Progenitor cell of endocrine pancreas (in vitro differentiated cells): ENCODE measurements at regions not wholly inside any gene's neighbourhood (a gene's known extent, or its start where the extent isn't known, plus 50 kb on each side); places are given as distances from the start of the nearest gene placed in this dataset.

Experiments used
- DNase-seq: peaks from one replicate; pipeline ENCODE4 v3.0.0; 2021; ENCODE audit warnings: low spot score; ENCODE audit not compliant: unreplicated experiment
- H3K27ac Mint-ChIP-seq: 2 replicates; pipeline ENCODE4 v1.8.0; 2021; ENCODE audit warnings: mild to moderate bottlenecking, moderate library complexity, mixed read lengths
- H3K27me3 Mint-ChIP-seq: 2 replicates; pipeline ENCODE4 v1.8.0; 2021; ENCODE audit warnings: mixed read lengths
- H3K36me3 Mint-ChIP-seq: 2 replicates; pipeline ENCODE4 v1.8.0; 2022; ENCODE audit warnings: mixed read lengths; ENCODE audit not compliant: insufficient read depth
- H3K4me1 Mint-ChIP-seq: 2 replicates; pipeline ENCODE4 v1.8.0; 2021; ENCODE audit warnings: low read depth, mixed read lengths
- H3K4me3 Mint-ChIP-seq: 2 replicates; pipeline ENCODE4 v1.8.0; 2021; ENCODE audit warnings: low read depth, mild to moderate bottlenecking, moderate library complexity, mixed read lengths
- H3K9me3 Mint-ChIP-seq: 2 replicates; pipeline ENCODE4 v1.8.0; 2021; ENCODE audit warnings: low read depth, mixed read lengths
- TF ChIP-seq, protein P1 (sequence below): fragments of 200-600 bp; sonication (generic); IDR thresholded peaks from one replicate; pipeline ENCODE4 v1.5.0; 2021; ENCODE audit warnings: antibody characterized with exemption, mild to moderate bottlenecking; ENCODE audit not compliant: unreplicated experiment

DNA sequence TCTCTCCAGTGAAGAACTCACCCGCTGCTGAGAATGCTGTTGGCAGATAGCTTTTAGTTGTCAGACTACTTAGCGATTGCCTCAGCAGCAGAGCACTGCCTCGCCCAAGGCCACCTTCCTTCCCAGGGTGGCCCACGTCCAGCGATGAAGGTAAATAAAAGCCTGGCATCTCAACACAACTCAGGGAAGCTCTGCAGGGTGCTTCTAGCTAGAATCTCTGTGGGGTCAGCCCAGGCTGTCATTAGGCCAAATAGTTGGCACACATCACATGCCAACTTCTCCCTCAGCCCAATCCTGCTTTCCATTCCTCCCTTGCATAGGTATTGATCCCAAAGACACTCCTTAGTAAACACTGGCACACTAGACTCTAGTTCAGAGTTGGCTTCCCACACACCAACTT is 368.1 kb upstream of the TMTC1 start:
- H3K4me1 Mint-ChIP-seq = peaks cover 1% of the 10 kb centered on the region

DNA sequence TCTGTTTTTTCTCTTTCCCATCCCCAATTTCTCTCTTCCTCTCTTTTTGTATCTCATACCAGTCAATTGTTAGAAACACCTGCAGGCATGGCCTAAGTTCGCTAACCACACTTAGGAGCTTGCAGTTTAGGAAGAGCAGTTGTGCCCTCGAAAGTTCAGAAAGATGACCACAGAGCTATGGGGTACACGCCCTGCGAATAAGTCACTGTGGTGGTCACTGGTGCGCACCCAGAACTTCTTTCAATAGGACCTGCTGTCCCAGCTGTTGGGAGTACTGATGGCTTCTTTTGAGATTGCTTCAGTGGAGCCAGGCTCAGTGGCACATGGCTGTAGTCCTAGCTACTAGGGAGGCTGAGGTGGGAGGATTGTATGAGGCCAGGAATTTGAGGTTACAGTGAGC is 362.8 kb upstream of the TMTC1 start:
- H3K9me3 Mint-ChIP-seq = no peaks in the 10 kb centered on the region
- TF ChIP-seq, protein P1, sequence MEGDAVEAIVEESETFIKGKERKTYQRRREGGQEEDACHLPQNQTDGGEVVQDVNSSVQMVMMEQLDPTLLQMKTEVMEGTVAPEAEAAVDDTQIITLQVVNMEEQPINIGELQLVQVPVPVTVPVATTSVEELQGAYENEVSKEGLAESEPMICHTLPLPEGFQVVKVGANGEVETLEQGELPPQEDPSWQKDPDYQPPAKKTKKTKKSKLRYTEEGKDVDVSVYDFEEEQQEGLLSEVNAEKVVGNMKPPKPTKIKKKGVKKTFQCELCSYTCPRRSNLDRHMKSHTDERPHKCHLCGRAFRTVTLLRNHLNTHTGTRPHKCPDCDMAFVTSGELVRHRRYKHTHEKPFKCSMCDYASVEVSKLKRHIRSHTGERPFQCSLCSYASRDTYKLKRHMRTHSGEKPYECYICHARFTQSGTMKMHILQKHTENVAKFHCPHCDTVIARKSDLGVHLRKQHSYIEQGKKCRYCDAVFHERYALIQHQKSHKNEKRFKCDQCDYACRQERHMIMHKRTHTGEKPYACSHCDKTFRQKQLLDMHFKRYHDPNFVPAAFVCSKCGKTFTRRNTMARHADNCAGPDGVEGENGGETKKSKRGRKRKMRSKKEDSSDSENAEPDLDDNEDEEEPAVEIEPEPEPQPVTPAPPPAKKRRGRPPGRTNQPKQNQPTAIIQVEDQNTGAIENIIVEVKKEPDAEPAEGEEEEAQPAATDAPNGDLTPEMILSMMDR = no peak
- no peaks in the 10 kb centered on the region for H3K36me3 Mint-ChIP-seq
- DNase-seq = no peak
- no peaks in the 10 kb centered on the region for H3K27me3 Mint-ChIP-seq
- H3K27ac Mint-ChIP-seq = no peak overlapping the region
- no peaks in the 10 kb centered on the region for H3K4me1 Mint-ChIP-seq
- H3K4me3 Mint-ChIP-seq = no peak overlapping the region

More for the DNA sequence above, 368.1 kb upstream of the TMTC1 start:
- Mint-ChIP-seq H3K27me3 (no peaks in the 10 kb centered on the region), H3K27ac (no peak overlapping the region), H3K9me3 (peaks cover 4% of the 10 kb centered on the region), H3K4me3 (no peak overlapping the region), H3K36me3 (peaks cover 2% of the 10 kb centered on the region)
- no peak for DNase-seq
- TF ChIP-seq, protein P1 = no peak

DNA sequence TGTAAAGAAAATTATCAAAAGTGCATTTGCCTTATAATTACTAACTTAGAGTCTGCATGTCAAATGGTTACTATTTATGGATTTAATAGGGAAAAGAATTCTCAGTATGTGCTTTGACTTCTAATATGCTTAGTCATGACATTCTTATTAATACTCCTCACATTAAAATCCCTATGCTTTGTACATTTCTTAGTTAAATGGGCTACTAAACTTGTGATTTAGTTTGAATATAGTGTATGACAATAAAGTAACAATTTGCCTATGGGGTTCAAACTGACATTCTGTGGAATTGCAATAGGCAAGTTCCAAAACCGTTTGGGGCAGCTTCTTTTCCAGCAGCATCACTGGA is 361.9 kb upstream of the TMTC1 start:
- TF ChIP-seq, protein P1 = no peak
- H3K27me3 Mint-ChIP-seq = no peaks in the 10 kb centered on the region
- no peaks in the 10 kb centered on the region for H3K4me1 Mint-ChIP-seq
- no peak overlapping the region for H3K27ac Mint-ChIP-seq
- DNase-seq = no peak
- H3K36me3 Mint-ChIP-seq = no peaks in the 10 kb centered on the region
- H3K9me3 Mint-ChIP-seq = no peaks in the 10 kb centered on the region
- no peak overlapping the region for H3K4me3 Mint-ChIP-seq

DNA sequence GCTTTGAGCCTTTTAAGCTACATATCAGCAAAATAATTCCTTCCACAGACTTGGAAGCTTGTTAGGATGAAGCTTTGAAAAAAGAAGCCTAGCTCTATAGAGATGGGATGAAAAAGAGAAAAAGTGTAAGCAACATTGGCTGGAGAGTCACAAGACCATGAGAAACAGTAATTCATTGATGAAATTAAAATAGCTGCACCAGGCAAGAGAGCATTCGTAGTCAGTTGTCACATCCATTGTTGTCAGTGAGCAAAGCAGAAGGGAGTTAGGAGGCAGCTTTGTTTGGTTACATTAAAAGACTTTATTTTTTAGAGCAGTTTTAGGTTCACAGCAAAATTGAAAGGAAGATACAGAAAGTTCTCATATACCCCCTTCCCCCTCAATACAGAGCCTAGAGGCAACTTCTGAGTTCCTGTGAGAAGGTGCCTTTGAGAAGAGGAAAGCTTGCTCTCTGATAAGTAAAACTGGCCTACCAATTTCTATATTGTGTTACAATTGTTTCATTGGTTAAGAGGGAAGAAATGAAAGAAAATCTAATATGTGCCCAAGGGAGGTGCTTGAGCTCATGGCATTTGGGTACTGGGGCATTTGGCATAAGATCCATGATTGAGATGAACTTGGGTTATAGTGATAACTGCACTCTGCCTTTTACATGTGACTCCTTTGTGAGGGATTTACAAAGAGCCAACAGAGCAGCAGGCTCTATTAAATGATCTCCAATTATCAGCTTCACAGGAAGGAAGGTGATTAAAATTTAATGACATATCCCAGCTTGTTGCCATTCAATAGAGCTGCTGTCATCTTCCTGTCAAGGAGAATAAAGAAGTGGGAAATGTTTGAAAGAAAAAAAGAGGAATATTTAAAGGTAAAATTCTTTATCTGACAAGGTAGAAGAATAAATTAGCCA is 361.3 kb upstream of the TMTC1 start:
- no peak overlapping the region for H3K27ac Mint-ChIP-seq
- TF ChIP-seq, protein P1 = no peak
- H3K4me1 Mint-ChIP-seq = no peaks in the 10 kb centered on the region
- H3K4me3 Mint-ChIP-seq = no peak overlapping the region
- DNase-seq = no peak
- H3K27me3 Mint-ChIP-seq = no peaks in the 10 kb centered on the region
- no peaks in the 10 kb centered on the region for H3K36me3 Mint-ChIP-seq
- peaks cover 2% of the 10 kb centered on the region for H3K9me3 Mint-ChIP-seq

DNA sequence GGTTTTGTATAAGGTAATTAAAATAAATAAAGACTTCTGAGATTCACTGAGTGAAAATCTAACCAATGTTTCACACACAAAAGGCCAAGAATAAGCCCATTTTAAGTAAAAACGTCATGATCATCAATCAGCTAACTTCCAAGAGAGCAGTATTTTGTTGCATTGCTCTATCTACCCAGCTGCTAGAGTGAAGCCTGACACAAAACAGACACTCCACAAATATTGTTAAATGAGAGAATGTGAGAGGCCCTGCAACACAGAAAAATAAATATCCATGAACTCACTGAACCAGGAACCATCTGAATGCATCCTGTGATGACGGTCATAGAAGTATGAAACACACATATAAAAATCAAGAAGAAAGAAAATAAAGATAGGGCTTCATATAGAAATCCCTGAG is 358.6 kb upstream of the TMTC1 start:
- no peak for DNase-seq
- Mint-ChIP-seq H3K4me3 (no peak overlapping the region), H3K27me3 (no peaks in the 10 kb centered on the region), H3K36me3 (no peaks in the 10 kb centered on the region), H3K4me1 (no peaks in the 10 kb centered on the region), H3K9me3 (peaks cover 3% of the 10 kb centered on the region), H3K27ac (no peak overlapping the region)
- TF ChIP-seq, protein P1 = no peak
